ENCODE measurements at regions not wholly inside any gene's neighbourhood (a gene's known extent, or its start where the extent isn't known, plus 50 kb on each side); places are given as distances from the start of the nearest gene placed in this dataset.

GRCh38 chr2:240309214-240309613 is 126.2 kb upstream of the GPC1 start:
- Mint-ChIP-seq H3K4me3 (no peak overlapping the region), H3K9me3 (no peaks in the 10 kb centered on the region), H3K4me1 (ENCODE audit: low read depth) (no peaks in the 10 kb centered on the region), H3K27me3 (no peaks in the 10 kb centered on the region), H3K36me3 (ENCODE audit: low read depth) (no peaks in the 10 kb centered on the region), H3K27ac (no peak overlapping the region)
- ChIA-PET POLR2A (no interaction called here), CTCF (no interaction called here)
- DNase-seq: no peak
- TF ChIP-seq CTCF (IDR thresholded peaks at IDR 0.05): no peak
- intact Hi-C loops (cut with micrococcal nuclease): no loop called here
- ATAC-seq: no peak

GRCh38 chr2:240310201-240310600 is 125.3 kb upstream of the GPC1 start:
- no peaks in the 10 kb centered on the region for H3K9me3 Mint-ChIP-seq
- no peak for TF ChIP-seq CTCF (IDR thresholded peaks at IDR 0.05)
- H3K4me3 Mint-ChIP-seq: no peak overlapping the region
- H3K27ac Mint-ChIP-seq: no peak overlapping the region
- no peaks in the 10 kb centered on the region for H3K36me3 Mint-ChIP-seq (ENCODE audit: low read depth)
- no peaks in the 10 kb centered on the region for H3K4me1 Mint-ChIP-seq (ENCODE audit: low read depth)
- no peak for DNase-seq
- CTCF ChIA-PET: no interaction called here
- POLR2A ChIA-PET: no interaction called here
- ATAC-seq: no peak
- peaks cover 5% of the 10 kb centered on the region for H3K27me3 Mint-ChIP-seq
- intact Hi-C loops (cut with micrococcal nuclease): no loop called here

GRCh38 chr2:240310645-240311044 is 124.8 kb upstream of the GPC1 start:
- intact Hi-C loops (cut with micrococcal nuclease): no loop called here
- ChIA-PET POLR2A (no interaction called here), CTCF (no interaction called here)
- no peak for TF ChIP-seq CTCF (IDR thresholded peaks at IDR 0.05)
- Mint-ChIP-seq H3K36me3 (ENCODE audit: low read depth) (no peaks in the 10 kb centered on the region), H3K27me3 (peaks cover 5% of the 10 kb centered on the region), H3K4me1 (ENCODE audit: low read depth) (no peaks in the 10 kb centered on the region), H3K9me3 (no peaks in the 10 kb centered on the region), H3K27ac (no peak overlapping the region), H3K4me3 (no peak overlapping the region)
- ATAC-seq: no peak
- DNase-seq: no peak

GRCh38 chr2:240311821-240312220 is 123.6 kb upstream of the GPC1 start:
- no peaks in the 10 kb centered on the region for H3K4me1 Mint-ChIP-seq (ENCODE audit: low read depth)

GRCh38 chr2:240319221-240319854 is 116.1 kb upstream of the GPC1 start:
- ChIA-PET CTCF (no interaction called here), POLR2A (no interaction called here)
- DNase-seq (no peak), ATAC-seq (no peak)
- Mint-ChIP-seq H3K27me3 (peaks cover 8% of the 10 kb centered on the region), H3K27ac (no peak overlapping the region), H3K36me3 (ENCODE audit: low read depth) (no peaks in the 10 kb centered on the region), H3K9me3 (no peaks in the 10 kb centered on the region), H3K4me3 (no peak overlapping the region), H3K4me1 (ENCODE audit: low read depth) (no peaks in the 10 kb centered on the region)
- intact Hi-C loops (cut with micrococcal nuclease): no loop called here
- no peak for TF ChIP-seq CTCF (IDR thresholded peaks at IDR 0.05)

More at GRCh38 chr2:240311821-240312220, 123.6 kb upstream of the GPC1 start:
- Mint-ChIP-seq H3K4me3 (no peak overlapping the region), H3K27ac (no peak overlapping the region), H3K27me3 (peaks cover 5% of the 10 kb centered on the region), H3K36me3 (ENCODE audit: low read depth) (no peaks in the 10 kb centered on the region), H3K9me3 (no peaks in the 10 kb centered on the region)
- TF ChIP-seq CTCF (IDR thresholded peaks at IDR 0.05): no peak
- DNase-seq (no peak), ATAC-seq (no peak)
- ChIA-PET CTCF (no interaction called here), POLR2A (no interaction called here)
- intact Hi-C loops (cut with micrococcal nuclease): no loop called here

All from activated CD8-positive, alpha-beta T cell treated with anti-CD3 and anti-CD28 coated beads for 36 hours (primary cell).